Psoas muscle (tissue), 7 donors: ENCODE measurements at regions not wholly inside any gene's neighbourhood (a gene's known extent, or its start where the extent isn't known, plus 50 kb on each side); places are given as distances from the start of the nearest gene placed in this dataset.
"Not testable (repeated sequence)": the region's sequence is repeated elsewhere in the genome, so short reads cannot be mapped to it uniquely, and the experiment has no call there.

Experiments
- ATAC-seq, 4 donors: fragments of 200-7000 bp; cut with Tn5 transposase; one replicate each; pipeline ENCODE4 v1.9.1; 2020; ENCODE audit warnings: moderate library complexity in 3 of 4, mild to moderate bottlenecking in 2 of 4
- DNase-seq, 2 donors: peaks; one replicate each; pipeline ENCODE4 v3.0.0-alpha.2; 2020
- H3K27ac ChIP-seq: fragments of 200-600 bp; one replicate; pipeline ENCODE4 v1.8.0; 2022
- H3K27me3 ChIP-seq, 3 donors: fragments of 200-600 bp in 1 of 3; one replicate each; pipeline versions ENCODE4 v1.6.1 to v1.8.0; 2013 to 2022; ENCODE audit warnings: low read length in 2 of 3, mild to moderate bottlenecking in 2 of 3, moderate library complexity in 1 of 3; ENCODE audit not compliant: insufficient read depth in 3 of 3
- H3K36me3 ChIP-seq, 2 donors: fragments of 200-600 bp in 1 of 2; one replicate each; pipeline versions ENCODE4 v1.6.1 to v1.8.0; 2013 to 2022; ENCODE audit warnings: low read depth in 1 of 2, mild to moderate bottlenecking in 1 of 2, moderate library complexity in 1 of 2; ENCODE audit not compliant: insufficient read depth in 1 of 2
- H3K4me1 ChIP-seq: fragments of 200-600 bp; one replicate; pipeline ENCODE4 v1.8.0; 2022
- H3K4me3 ChIP-seq: fragments of 200-600 bp; one replicate; pipeline ENCODE4 v1.8.0; 2022; ENCODE audit warnings: mild to moderate bottlenecking
- H3K9me3 ChIP-seq: fragments of 200-600 bp; one replicate; pipeline ENCODE4 v1.8.0; 2022
- CTCF ChIP-seq: fragments of 200-600 bp; IDR thresholded peaks from one replicate; pipeline ENCODE4 v1.8.0; 2022; ENCODE audit warnings: antibody characterized with exemption
- WGBS, 3 donors: extraction: QIAGEN DNeasy Blood & Tissue Kit; methylation state at CpG; one replicate each; pipeline versions ENCODE4 v1.1.6 to v1.1.7; 2013; 5-methylcytosine and 5-hydroxymethylcytosine counted together
- intact Hi-C, 2 donors: fragments of 100-400 bp; cut with DNase I; formaldehyde crosslinking; loops; one replicate each; pipeline versions ENCODE4 v1.11.0 to v1.14.2; 2022
- donor health status: healthy with polysubstance abuse.
- donor health status: DM: no; HTN: no; CAD: no; lungs with moderate emphysema.
- donor health status: Bipolar disorder and iron deficiency.
- donor health status: healthy.
- donor health status: DM: yes; HTN: yes; CAD: no.
- donor health status: DM: no; HTN: no; CAD: no.
- donor health status: DM: yes; HTN: yes; CAD: no.

DNA sequence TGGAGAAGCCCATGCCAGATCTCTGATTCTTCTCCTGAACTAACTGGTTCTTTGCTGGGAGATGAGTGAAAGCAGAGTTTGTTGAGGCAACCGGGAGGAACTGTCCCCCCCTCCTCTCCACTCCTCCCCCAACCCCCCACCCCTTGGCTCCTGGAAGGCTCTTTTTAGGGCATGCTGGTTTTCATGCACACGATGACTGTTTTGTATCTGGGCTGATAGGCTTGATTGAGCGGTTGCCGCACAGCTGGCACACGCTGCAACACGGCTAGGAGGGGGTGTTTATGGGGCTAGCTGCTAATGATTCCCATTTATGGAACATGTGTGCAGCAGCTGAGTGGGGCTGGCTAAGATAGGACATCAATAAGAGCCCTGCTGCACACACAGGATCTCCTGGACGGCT is 137.2 kb downstream of the SMIM20 start:
- no peaks in the 10 kb centered on the region for H3K4me1 ChIP-seq
- H3K4me3 ChIP-seq: no peak overlapping the region
- intact Hi-C loops: no loop called here
- H3K27ac ChIP-seq: no peak overlapping the region
- no peak for TF ChIP-seq CTCF
- ATAC-seq (no peak), DNase-seq (no peak)
- WGBS, 3 donors: 31 to 63% (median 34%) methylated on average over 7 of the region's 7 CpGs
- H3K36me3 ChIP-seq: no peaks in the 10 kb centered on the region
- no peaks in the 10 kb centered on the region for H3K27me3 ChIP-seq
- no peaks in the 10 kb centered on the region for H3K9me3 ChIP-seq

GRCh38 chr4:26052663-26053541 is 138.9 kb downstream of the SMIM20 start:
- no peak for ATAC-seq
- Histone ChIP-seq H3K36me3 (no peaks in the 10 kb centered on the region), H3K4me3 (no peak overlapping the region), H3K9me3 (no peaks in the 10 kb centered on the region), H3K27me3 (no peaks in the 10 kb centered on the region), H3K27ac (no peak overlapping the region), H3K4me1 (no peaks in the 10 kb centered on the region)
- intact Hi-C loops: no loop called here
- WGBS, 3 donors: 54 to 69% (median 65%) methylated on average over 9 of the region's 9 CpGs
- DNase-seq: no peak
- TF ChIP-seq CTCF: no peak

- ATAC-seq (no peak), DNase-seq (no peak)
- Histone ChIP-seq H3K27me3 (no peaks in the 10 kb centered on the region), H3K4me1 (no peaks in the 10 kb centered on the region), H3K36me3 (no peaks in the 10 kb centered on the region), H3K27ac (no peak overlapping the region), H3K4me3 (no peak overlapping the region), H3K9me3 (no peaks in the 10 kb centered on the region)
- intact Hi-C loops: no loop called here
- no peak for TF ChIP-seq CTCF
- 88 to 94% (median 90%) methylated on average over 4 of the region's 4 CpGs for WGBS, 3 donors
These were observed 139.7 kb downstream of the SMIM20 start for GRCh38 chr4:26053761-26054160.

GRCh38 chr4:26055855-26056254 is 141.8 kb downstream of the SMIM20 start:
- Histone ChIP-seq H3K4me3 (no peak overlapping the region), H3K27me3 (no peaks in the 10 kb centered on the region), H3K36me3 (no peaks in the 10 kb centered on the region), H3K4me1 (no peaks in the 10 kb centered on the region), H3K27ac (no peak overlapping the region), H3K9me3 (no peaks in the 10 kb centered on the region)
- 89 to 93% (median 89%) methylated on average over 5 of the region's 5 CpGs for WGBS, 3 donors
- intact Hi-C loops: no loop called here
- DNase-seq (no peak), ATAC-seq (no peak)
- TF ChIP-seq CTCF: no peak

- intact Hi-C loops: no loop called here
- no peaks in the 10 kb centered on the region for H3K27me3 ChIP-seq
- H3K27ac ChIP-seq: no peak overlapping the region
- no peak for DNase-seq
- TF ChIP-seq CTCF: no peak
- ATAC-seq: no peak
- no peaks in the 10 kb centered on the region for H3K36me3 ChIP-seq
- no peaks in the 10 kb centered on the region for H3K9me3 ChIP-seq
- WGBS, 3 donors: 93 to 94% (median 93%) methylated on average over 7 of the region's 7 CpGs
- H3K4me1 ChIP-seq: no peaks in the 10 kb centered on the region
- no peak overlapping the region for H3K4me3 ChIP-seq
These were observed 142.4 kb downstream of the SMIM20 start for GRCh38 chr4:26056406-26056805.

DNA sequence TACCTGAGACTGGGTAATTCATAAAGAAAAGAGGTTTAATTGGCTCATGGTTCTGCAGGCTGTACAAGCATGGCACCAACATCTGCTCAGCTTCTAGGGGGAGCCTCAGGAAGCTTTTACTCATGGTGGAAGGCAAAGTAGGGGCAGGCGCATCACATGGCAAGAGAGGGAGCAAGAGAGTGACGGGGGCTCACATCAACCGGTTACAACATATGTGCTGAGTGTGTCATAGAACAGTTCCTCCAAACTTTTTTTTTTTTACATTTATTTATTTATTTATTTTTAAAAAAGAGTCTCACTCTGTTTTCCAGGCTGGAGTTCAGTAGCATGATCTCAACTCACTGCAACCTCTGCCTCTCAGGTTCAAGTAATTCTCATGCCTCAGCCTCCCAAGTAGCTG is 143.8 kb downstream of the SMIM20 start:
- intact Hi-C loops, H3K36me3 ChIP-seq: not testable (repeated sequence)
- WGBS, 3 donors: 96 to 97% (median 96%) methylated on average over 3 of the region's 3 CpGs

More for the DNA sequence above, 143.8 kb downstream of the SMIM20 start:
- not testable (repeated sequence) for H3K27ac ChIP-seq, H3K27me3 ChIP-seq, DNase-seq, H3K9me3 ChIP-seq, ATAC-seq, H3K4me3 ChIP-seq, H3K4me1 ChIP-seq
